ENCODE measurements at regions not wholly inside any gene's neighbourhood (a gene's known extent, or its start where the extent isn't known, plus 50 kb on each side); places are given as distances from the start of the nearest gene placed in this dataset.

- TF ChIP-seq, protein P1, sequence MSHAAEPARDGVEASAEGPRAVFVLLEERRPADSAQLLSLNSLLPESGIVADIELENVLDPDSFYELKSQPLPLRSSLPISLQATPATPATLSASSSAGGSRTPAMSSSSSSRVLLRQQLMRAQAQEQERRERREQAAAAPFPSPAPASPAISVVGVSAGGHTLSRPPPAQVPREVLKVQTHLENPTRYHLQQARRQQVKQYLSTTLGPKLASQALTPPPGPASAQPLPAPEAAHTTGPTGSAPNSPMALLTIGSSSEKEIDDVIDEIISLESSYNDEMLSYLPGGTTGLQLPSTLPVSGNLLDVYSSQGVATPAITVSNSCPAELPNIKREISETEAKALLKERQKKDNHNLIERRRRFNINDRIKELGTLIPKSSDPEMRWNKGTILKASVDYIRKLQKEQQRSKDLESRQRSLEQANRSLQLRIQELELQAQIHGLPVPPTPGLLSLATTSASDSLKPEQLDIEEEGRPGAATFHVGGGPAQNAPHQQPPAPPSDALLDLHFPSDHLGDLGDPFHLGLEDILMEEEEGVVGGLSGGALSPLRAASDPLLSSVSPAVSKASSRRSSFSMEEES (CRISPR knock-in tag; IDR thresholded peaks at IDR 0.05): no peak
- TF ChIP-seq RBM15 (IDR thresholded peaks at IDR 0.05; ENCODE audit: insufficient read depth, low read length) (no peak), FOXJ3 (CRISPR knock-in tag; IDR thresholded peaks at IDR 0.05) (no peak), TBL1XR1 (IDR thresholded peaks at IDR 0.05; ENCODE audit: low read length in 2 of 2) (no peak), EP300 (IDR thresholded peaks at IDR 0.05; ENCODE audit: low read length) (no peak), SFPQ (IDR thresholded peaks at IDR 0.05; ENCODE audit: low read depth, low read length) (no peak), PTBP1 (IDR thresholded peaks at IDR 0.05; ENCODE audit: low read depth, low read length) (no peak), PKNOX1 (IDR thresholded peaks at IDR 0.05) (no peak), EHMT2 (IDR thresholded peaks at IDR 0.05) (no peak), SMAD4 (CRISPR knock-in tag; conservative IDR thresholded peaks at IDR 0.05) (no peak), MIER1 (IDR thresholded peaks at IDR 0.05; ENCODE audit: low read depth) (no peak)
These were observed 85.6 kb upstream of the SRSF6 start (continued) for GRCh38 chr20:43372051-43372450.
